ENCODE measurements at regions not wholly inside any gene's neighbourhood (a gene's known extent, or its start where the extent isn't known, plus 50 kb on each side); places are given as distances from the start of the nearest gene placed in this dataset.
"Not testable (repeated sequence)": the region's sequence is repeated elsewhere in the genome, so short reads cannot be mapped to it uniquely, and the experiment has no call there.

DNA sequence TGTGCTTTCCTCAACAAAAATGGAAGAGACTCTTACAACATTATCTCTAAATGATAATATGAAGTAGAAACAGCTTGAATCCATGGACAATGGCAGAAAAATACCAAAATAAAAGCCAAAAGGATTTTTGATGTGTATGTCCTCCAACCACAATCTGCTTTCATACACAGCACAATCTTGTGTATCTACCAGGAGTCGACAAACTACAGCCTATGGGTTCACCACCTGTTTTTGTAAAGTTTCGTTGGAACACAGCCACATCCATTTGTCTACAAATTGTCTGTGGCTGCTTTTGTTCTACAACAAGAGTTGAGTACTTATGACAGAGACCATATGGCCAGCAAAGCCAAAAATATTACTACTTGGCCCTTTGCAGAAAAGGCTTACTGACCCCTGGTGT, 88.7 kb upstream of the UBE2E2 start:
- DNase-seq (ENCODE audit: low spot score), result no peak
- intact Hi-C loops (cut with DNase I), result no loop called here

DNA sequence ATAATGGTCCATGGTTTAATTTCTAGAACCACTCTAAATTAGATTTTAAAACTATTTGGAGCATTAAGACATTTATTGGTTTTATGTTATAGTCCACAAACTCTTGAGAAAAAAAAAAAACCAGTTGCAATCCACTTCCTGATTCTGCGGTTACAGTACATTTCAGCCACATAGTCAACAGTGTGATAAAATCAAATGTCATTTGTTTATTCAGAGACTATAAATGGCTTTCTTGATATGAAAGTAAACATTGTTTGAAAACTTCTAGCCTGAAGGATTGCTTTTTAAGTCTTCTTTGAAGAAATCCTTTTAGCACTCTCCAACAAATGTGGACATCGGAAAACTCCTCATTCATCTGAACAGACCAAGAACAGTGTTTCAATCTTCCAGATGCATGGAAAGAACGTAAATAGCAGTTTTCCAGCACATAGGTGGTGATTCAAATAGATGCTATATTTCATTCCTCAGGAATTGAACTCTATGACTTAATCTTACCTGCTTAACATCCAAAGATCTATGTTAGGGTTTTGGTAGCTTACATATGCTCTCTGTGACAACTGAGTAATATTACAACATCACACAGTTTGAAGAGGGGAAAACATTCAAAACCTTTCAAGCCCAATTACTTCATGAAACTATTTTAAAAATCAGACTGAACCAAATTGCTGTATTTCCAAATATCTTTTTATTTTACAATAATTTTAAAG, 87.8 kb upstream of the UBE2E2 start:
- intact Hi-C loops (cut with DNase I), result no loop called here
- no peak for DNase-seq (ENCODE audit: low spot score)

DNA sequence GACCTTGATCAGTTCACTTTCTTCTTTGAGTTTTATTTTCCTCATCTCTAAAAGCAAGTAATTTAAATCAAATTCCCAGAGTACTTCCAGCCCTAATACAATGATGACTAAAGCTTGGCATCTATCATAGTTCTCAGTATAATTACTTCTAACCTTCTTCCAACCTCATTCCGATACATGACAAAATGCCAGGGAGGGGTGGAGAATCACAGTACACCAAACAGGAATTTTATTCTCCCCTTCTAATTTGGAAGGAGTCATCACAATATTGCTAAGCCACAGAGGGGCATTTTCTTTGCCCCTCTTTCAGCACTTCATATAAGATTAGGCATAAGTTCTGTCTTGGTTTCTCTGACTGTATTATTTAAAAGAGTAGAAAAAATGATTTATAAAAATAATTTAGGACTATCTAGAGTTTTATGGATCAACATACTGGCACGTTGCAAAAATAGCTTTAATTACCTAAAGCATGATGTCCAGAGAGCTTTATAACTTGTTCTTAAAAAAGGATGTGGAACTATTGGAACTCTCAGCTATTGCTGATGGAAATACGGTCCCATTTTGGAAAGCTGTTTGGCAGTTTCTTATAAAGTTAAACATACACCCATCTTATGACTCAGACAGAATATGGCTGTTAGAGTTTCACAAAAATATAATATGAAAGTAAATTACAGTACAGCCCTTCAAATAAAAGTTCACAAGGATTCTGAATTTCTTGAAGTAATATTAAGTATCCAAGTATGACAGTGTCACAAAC, 86.9 kb upstream of the UBE2E2 start:
- intact Hi-C loops (cut with DNase I), result no loop called here
- DNase-seq (ENCODE audit: low spot score), result no peak

DNA sequence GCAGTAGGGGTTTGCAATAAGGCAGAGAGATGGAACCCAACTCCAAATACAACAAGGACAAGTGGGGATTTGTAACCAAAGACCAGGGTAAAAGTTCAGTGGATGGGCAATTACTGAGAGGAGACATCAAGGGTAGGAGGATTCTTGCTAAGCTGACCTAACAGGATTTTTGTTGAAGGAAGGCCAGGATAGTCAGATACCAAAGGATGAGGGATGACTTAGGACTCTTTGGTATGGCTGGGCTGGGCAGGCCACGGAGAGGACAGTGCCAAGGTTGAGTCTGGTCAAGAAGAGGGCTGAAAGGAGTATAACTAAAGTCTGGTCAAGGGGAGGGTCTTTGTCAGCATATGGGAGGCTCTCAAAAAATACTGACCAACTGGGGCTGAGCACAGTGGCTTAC, 85.3 kb upstream of the UBE2E2 start:
- intact Hi-C loops (cut with DNase I), result no loop called here
- DNase-seq (ENCODE audit: low spot score), result no peak

DNA sequence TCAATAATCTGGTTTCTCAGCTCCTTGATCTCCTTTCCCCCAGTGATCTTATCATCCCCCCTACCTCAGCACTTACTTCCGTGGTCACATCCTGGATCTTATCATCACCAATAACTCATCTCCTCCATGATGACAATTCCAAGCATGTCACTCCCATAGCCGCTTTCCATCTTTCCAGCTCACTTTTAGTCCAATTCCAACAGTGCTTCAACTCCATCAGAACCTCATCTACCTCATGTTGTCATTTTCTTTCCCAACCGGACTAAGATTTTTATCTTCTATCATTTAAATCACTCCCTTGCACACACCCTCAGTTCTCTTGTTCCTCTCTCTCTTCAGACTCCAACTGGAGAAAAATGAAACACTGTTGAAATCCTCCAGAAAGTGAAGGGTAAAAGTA, 75.9 kb upstream of the UBE2E2 start:
- intact Hi-C loops (cut with DNase I), result no loop called here
- no peak for DNase-seq (ENCODE audit: low spot score)

DNA sequence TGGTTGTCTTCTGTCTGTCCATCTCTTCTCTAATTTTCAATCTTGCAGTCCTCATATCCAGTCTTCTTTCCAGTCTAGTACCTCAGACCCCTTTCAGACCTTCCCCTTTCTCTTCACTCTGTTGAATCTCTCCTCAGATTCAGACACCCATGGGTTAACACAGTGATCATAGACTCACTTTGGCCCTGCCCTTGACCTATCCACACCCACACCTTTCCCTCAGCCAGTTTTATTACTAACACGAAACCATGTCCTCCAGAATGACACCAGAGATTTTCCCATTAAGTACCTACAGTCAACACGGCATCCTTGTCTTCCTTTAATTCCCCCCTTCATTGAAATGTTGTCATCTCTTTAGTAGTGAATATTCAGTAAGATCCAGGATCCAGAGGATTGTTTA, 74.5 kb upstream of the UBE2E2 start:
- intact Hi-C loops (cut with DNase I), result no loop called here
- no peak for DNase-seq (ENCODE audit: low spot score)

DNA sequence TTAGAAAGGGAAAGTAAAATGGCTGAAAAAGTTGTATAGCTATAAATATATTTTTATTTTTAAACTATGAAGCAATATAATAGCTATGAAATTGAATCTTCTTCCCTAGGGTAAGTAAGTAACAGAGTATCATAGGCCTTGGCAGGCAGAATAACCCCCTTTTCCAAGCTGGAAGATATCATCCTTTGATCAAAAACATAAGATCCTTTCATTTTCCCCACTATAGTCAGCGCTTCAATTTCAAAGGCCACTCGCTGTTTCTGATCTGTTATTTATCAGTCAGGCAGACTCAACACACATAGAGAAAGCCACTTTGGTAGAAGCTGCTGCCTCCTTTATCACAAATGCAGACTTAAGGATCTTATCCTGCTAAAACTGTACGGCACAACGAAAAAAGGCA, 74.0 kb upstream of the UBE2E2 start:
- no peak for DNase-seq (ENCODE audit: low spot score)
- intact Hi-C loops (cut with DNase I), result no loop called here

DNA sequence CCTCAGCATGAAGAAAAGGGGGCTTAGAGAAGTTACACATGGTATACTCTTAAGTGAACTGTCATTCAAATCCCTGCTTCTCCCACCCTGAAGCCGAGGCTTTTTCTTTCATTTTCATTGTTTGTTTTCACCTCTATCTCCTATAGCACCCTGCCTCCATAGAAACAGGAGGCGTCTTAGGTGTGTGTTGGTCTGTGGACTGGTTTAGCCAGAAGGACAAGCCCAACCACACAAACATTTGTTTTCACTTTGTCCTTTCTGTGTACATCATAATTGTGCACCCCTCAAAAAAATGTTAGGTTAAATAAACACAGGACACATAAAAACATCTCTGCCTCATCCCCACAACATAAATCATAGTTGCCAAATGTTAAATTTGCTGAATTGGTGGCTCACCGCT, 73.3 kb upstream of the UBE2E2 start:
- intact Hi-C loops (cut with DNase I), result no loop called here

DNA sequence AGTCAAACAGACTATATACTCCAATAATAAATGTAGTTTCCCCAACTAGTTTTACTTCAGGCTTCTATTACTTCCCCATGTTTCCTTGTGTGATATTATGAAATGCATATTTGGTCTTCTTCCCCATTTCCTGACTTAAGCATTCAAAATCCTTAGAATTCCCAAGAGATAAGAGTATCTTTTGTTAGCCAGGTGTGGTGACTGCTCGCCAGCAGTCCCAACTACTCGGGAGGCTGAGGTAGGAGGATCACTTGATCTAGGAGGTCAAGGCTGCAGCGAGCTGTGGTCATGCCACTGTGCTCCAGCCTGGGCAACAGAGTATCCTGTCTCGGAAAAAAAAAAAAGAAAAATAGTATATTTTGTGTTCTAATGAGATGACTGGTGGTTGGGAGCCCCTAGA, 72.7 kb upstream of the UBE2E2 start:
- intact Hi-C loops (cut with DNase I), result no loop called here
- no peak for DNase-seq (ENCODE audit: low spot score)

More for the DNA sequence above, 73.3 kb upstream of the UBE2E2 start:
- no peak for DNase-seq (ENCODE audit: low spot score)

DNA sequence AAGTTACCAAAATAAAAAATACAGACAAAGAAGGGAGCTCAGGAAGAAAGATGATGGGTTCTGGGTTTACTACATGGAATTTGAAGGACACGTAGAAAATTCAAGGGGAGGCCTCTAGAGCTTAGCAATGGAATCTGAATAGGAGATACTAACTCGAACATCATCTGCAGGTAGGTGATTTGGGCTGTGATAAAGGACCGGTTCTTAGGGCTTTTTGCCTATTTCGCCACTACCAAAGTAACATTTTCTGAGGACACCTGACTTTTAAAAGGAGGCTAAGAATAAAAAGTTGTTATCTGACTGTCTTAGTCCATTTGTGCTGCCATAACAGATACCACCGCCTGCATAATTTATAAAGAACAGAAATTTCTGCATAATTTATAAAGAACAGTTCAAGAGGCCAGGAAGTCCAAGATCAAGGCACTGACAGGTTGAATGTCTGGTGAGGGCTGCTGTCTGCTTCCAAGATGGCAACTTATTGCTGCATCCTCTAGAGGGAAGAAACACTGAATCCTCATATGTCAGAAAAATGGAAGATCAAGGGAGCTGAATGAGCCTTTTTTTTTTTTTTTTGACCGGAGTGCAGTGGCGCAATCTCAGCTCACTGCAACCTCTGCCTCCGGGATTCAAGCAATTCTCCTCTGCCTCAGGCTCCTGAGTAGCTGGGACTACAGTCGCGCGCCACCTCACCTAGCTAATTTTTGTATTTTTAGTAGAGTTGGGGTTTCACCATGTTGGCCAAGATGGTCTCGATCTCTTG, 67.9 kb upstream of the UBE2E2 start:
- intact Hi-C loops (cut with DNase I), result no loop called here
- DNase-seq (ENCODE audit: low spot score), result no peak

DNA sequence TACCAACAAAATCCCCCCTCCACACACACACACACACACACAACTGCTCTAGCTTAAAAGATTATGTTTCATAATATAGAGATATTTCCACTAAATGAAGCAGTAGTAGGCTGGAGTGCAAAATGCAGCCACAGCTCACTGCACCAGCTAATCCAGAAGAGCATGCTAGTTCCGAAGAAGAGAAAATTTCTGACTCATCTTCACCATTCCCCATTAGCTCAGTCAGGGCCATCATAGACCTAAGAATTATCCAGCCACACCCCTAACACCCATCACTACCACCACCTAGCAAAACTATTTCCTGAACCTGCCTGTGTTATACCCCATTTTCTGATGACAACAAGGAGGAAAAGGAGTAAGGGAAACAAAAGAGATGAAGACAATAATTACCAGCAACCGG, 67.1 kb upstream of the UBE2E2 start:
- DNase-seq (ENCODE audit: low spot score), result no peak
- intact Hi-C loops (cut with DNase I), result no loop called here

DNA sequence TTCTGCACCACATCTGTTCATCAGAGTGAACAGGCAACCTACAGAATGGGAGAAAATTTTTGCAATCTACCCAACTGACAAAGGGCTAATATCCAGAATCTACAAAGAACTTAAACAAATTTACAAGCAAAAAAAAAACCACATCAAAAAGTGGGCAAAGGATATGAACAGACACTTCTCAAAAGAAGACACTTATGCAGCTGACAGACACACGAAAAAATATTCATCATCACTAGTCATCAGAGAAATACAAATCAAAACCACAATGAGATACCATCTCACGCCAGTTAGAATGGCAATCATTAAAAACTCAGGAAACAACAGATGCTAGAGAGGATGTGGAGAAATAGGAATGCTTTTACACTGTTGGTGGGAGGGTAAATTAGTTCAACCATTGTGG, 59.1 kb upstream of the UBE2E2 start:
- intact Hi-C loops (cut with DNase I); DNase-seq (ENCODE audit: low spot score): not testable (repeated sequence)

DNA sequence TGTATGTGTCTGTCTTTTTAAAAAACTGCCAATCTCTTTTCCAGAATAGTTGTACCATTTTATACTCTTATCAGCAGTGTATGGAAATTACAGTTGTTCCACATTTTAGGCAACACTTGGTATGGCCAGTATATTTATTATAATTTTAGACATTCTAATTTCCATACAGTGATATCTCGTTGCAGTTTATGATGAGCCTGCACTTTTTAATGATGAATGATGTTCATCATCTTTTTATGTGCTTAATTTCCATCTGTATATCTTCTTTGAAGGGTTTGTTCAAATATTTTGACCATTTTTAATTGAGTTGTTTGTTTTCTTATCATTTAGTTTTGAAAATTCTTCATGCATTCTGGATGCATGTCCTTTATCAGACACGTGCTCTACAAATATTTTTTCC, 57.0 kb upstream of the UBE2E2 start:
- no peak for DNase-seq (ENCODE audit: low spot score)
- intact Hi-C loops (cut with DNase I), result no loop called here

DNA sequence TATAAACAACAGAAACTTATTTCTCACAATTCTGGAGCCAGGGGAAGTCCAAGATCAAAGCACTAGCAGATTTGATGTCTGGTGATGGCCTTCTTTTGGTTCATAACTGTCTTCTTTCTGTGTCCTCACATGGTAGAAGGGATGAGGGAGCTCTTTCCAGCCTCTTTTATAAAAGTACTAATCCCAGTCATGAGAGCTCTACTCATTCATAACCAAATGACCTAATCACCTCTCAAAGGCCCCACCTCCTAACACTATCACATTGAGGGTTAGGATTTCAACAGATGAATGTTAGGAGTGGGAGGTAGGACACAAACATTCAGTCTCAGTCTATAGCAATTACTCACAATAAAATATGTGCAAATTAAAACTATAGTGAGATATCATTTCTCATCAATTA, 50.1 kb upstream of the UBE2E2 start:
- no peak for DNase-seq (ENCODE audit: low spot score)
- intact Hi-C loops (cut with DNase I), result no loop called here

Data from cardiac septum (tissue), 1 donor.